Suprapubic skin (tissue), 4 donors: ENCODE measurements at regions not wholly inside any gene's neighbourhood (a gene's known extent, or its start where the extent isn't known, plus 50 kb on each side); places are given as distances from the start of the nearest gene placed in this dataset.
"Not testable (repeated sequence)": the region's sequence is repeated elsewhere in the genome, so short reads cannot be mapped to it uniquely, and the experiment has no call there.

Experiments
- DNase-seq, 2 donors: peaks; one replicate each; pipeline ENCODE4 v3.0.0-alpha.2; 2019; ENCODE audit warnings: low spot score in 2 of 2
- H3K27ac ChIP-seq: fragments of 200-600 bp; sonication (generic); one replicate; pipeline ENCODE4 v1.5.1; 2019
- H3K27me3 ChIP-seq: fragments of 200-600 bp; sonication (generic); one replicate; pipeline ENCODE4 v1.5.1; 2019
- H3K36me3 ChIP-seq: fragments of 200-600 bp; sonication (generic); one replicate; pipeline ENCODE4 v1.5.1; 2019
- H3K4me1 ChIP-seq: fragments of 200-600 bp; sonication (generic); one replicate; pipeline ENCODE4 v1.5.1; 2019
- H3K4me3 ChIP-seq: fragments of 200-600 bp; sonication (generic); one replicate; pipeline ENCODE4 v1.5.1; 2019; ENCODE audit warnings: mild to moderate bottlenecking
- H3K9me3 ChIP-seq: fragments of 200-600 bp; sonication (generic); one replicate; pipeline ENCODE4 v1.5.1; 2019
- EP300 ChIP-seq: sonication (generic); formaldehyde crosslinking; IDR thresholded peaks from one replicate; pipeline ENCODE4 v1.6.1; 2017; ENCODE audit warnings: antibody characterized with exemption
- POLR2A ChIP-seq, 2 donors: fragments of 450-650 bp; IDR thresholded peaks; one replicate each; pipeline ENCODE4 v1.6.1; 2017; ENCODE audit warnings: antibody characterized with exemption in 2 of 2, mild to moderate bottlenecking in 2 of 2, moderate library complexity in 2 of 2
- POLR2AphosphoS5 ChIP-seq, 3 donors: sonication (generic); formaldehyde crosslinking; IDR thresholded peaks; one replicate each; pipeline ENCODE4 v1.6.1; 2017; ENCODE audit warnings: antibody characterized with exemption in 3 of 3
- WGBS: methylation state at CpG from one replicate; pipeline ENCODE4 v1.1.5; 2018; 5-methylcytosine and 5-hydroxymethylcytosine counted together
- TF ChIP-seq, protein P1 (sequence below), 2 donors: fragments of 200-600 bp in 1 of 2; fragments of 450-650 bp in 1 of 2; sonication (generic) in 1 of 2; IDR thresholded peaks; one replicate each; pipeline ENCODE4 v1.5.1; 2016 to 2019; ENCODE audit warnings: antibody characterized with exemption in 2 of 2, mild to moderate bottlenecking in 1 of 2, moderate library complexity in 1 of 2

DNA sequence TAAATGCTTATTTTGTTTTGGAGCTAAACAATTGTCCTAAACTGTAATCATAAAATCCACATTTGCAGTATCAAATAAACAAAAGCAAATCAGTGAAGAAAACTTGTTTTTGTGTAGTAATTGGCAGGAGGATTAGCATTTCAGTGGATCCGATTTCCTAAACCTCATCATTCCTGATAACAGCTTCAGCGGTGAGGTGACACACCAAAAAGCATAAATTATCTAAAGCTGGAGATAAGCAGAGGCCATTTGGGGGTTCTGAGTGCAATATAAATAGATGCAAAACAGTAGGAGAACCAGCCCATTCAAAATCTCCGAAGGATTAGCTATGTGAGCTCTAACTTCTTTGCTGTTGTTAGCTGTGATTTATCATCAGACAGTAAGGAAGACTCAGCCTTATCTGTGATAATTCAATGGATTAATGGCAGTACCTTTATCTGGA is 235.8 kb downstream of the EPHA7 start:
- no peaks in the 10 kb centered on the region for H3K4me1 ChIP-seq
- no peak overlapping the region for H3K27ac ChIP-seq
- no peak for DNase-seq
- WGBS: 33% methylated on average over 3 of the region's 3 CpGs
- no peak overlapping the region for H3K4me3 ChIP-seq
- H3K36me3 ChIP-seq: no peaks in the 10 kb centered on the region
- H3K9me3 ChIP-seq: no peaks in the 10 kb centered on the region
- no peak for TF ChIP-seq POLR2AphosphoS5 (IDR thresholded peaks at IDR 0.05)
- no peak for TF ChIP-seq EP300
- TF ChIP-seq, protein P1, sequence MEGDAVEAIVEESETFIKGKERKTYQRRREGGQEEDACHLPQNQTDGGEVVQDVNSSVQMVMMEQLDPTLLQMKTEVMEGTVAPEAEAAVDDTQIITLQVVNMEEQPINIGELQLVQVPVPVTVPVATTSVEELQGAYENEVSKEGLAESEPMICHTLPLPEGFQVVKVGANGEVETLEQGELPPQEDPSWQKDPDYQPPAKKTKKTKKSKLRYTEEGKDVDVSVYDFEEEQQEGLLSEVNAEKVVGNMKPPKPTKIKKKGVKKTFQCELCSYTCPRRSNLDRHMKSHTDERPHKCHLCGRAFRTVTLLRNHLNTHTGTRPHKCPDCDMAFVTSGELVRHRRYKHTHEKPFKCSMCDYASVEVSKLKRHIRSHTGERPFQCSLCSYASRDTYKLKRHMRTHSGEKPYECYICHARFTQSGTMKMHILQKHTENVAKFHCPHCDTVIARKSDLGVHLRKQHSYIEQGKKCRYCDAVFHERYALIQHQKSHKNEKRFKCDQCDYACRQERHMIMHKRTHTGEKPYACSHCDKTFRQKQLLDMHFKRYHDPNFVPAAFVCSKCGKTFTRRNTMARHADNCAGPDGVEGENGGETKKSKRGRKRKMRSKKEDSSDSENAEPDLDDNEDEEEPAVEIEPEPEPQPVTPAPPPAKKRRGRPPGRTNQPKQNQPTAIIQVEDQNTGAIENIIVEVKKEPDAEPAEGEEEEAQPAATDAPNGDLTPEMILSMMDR (IDR thresholded peaks at IDR 0.05): no peak
- no peak for TF ChIP-seq POLR2A (IDR thresholded peaks at IDR 0.05)
- H3K27me3 ChIP-seq: no peaks in the 10 kb centered on the region

DNA sequence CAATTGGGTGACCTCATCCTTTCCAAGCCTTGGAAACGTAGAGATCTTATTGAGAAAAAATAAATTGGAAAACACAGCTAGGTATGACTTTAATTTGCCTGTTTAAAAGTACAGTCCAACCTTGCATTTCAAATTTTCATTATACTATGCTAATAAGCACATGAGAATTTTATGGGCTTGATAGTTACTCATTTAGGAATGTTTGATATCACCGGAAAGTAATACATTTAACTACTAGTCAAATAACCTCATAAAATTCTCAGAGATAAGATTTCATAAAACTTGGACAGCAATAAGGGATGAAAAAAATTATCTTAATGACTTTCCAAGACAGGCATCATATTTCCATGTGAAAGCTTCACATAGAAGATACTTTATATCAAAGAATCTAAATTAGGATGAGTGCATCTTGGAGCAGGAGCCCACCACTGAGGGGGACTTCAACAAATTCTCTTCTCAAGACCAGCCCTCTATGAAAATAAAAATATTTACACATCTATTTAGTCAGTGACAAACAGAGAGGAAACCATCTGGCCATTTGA is 236.3 kb downstream of the EPHA7 start:
- Histone ChIP-seq H3K4me3 (no peak overlapping the region), H3K27ac (no peak overlapping the region), H3K36me3 (no peaks in the 10 kb centered on the region), H3K27me3 (no peaks in the 10 kb centered on the region), H3K4me1 (no peaks in the 10 kb centered on the region), H3K9me3 (no peaks in the 10 kb centered on the region)
- TF ChIP-seq EP300: no peak
- TF ChIP-seq POLR2AphosphoS5 (IDR thresholded peaks at IDR 0.05): no peak
- TF ChIP-seq, protein P1 (IDR thresholded peaks at IDR 0.05): no peak
- no peak for TF ChIP-seq POLR2A (IDR thresholded peaks at IDR 0.05)
- no peak for DNase-seq
- WGBS: 47% methylated on average over 2 of the region's 2 CpGs

DNA sequence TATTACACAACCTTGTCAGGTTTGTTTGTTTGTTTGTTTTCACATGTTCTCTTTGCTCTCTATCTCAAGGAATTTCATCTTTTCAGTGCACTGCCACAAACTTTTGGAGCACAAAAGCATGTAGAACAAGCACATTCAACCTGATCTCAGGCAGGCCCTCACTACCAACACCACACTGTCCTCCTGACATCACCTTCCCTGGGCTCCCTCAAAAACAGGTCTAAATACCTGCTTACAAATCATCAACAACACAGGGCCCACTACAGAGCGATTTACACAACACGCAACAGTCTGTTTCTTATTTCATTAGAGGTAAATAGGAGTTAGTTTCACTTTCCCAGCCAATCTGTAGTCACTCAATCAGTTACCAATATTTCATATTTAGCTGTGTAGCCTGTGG is 241.4 kb downstream of the EPHA7 start:
- no peak for DNase-seq
- Histone ChIP-seq H3K4me3 (no peak overlapping the region), H3K9me3 (no peaks in the 10 kb centered on the region), H3K27ac (no peak overlapping the region), H3K27me3 (no peaks in the 10 kb centered on the region), H3K36me3 (no peaks in the 10 kb centered on the region), H3K4me1 (no peaks in the 10 kb centered on the region)
- WGBS: 86% methylated on average over 2 of the region's 2 CpGs
- TF ChIP-seq, protein P1 (IDR thresholded peaks at IDR 0.05): no peak
- no peak for TF ChIP-seq POLR2A (IDR thresholded peaks at IDR 0.05)
- no peak for TF ChIP-seq POLR2AphosphoS5 (IDR thresholded peaks at IDR 0.05)
- TF ChIP-seq EP300: no peak

DNA sequence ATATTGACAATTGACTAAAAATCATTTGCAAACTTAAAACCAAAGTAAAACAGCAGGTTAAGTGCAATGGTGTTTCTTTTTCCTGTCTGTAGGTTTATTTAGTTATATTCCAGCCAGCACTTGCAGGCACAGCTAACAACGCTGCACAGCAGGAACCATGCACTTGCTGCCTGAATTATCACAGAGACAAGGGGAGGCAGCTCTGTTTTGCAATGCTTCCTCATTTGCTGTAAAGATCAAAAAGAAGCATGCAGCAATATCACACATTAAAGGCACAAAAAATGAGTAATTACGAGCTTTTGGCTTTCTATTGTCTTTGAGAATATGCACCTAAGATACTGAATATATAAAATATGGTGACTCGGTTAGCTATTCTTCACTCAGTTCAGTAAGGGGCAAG is 241.9 kb downstream of the EPHA7 start:
- DNase-seq: no peak
- WGBS: 80% methylated on average over 3 of the region's 3 CpGs
- Histone ChIP-seq H3K4me3 (no peak overlapping the region), H3K27ac (no peak overlapping the region), H3K9me3 (no peaks in the 10 kb centered on the region), H3K27me3 (no peaks in the 10 kb centered on the region), H3K4me1 (no peaks in the 10 kb centered on the region), H3K36me3 (no peaks in the 10 kb centered on the region)
- no peak for TF ChIP-seq EP300
- TF ChIP-seq, protein P1 (IDR thresholded peaks at IDR 0.05): no peak
- no peak for TF ChIP-seq POLR2AphosphoS5 (IDR thresholded peaks at IDR 0.05)
- TF ChIP-seq POLR2A (IDR thresholded peaks at IDR 0.05): no peak

DNA sequence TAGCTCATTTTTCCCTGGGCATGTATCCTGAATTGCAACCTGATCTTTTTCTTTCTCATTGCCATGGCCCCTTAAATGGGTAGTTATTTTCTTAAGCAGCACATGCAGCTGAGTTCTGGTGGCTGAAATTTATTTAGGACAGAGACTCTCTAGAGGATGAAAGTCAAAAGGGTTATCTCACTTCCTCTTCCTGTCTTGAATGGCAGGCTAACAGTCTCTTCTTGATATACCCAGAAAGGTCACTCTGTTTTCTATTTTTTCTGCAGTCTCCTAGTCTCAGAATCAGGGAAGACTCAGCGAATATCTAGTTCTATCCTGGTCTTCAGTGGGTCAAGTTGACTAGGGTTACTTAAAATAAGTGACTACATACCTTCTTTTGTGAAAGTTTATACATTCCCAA is 243.3 kb downstream of the EPHA7 start:
- 69% methylated on average over 1 of the region's 1 CpG for WGBS
- H3K36me3 ChIP-seq: no peaks in the 10 kb centered on the region
- TF ChIP-seq, protein P1 (IDR thresholded peaks at IDR 0.05): no peak
- TF ChIP-seq POLR2A (IDR thresholded peaks at IDR 0.05) (no peak), POLR2AphosphoS5 (IDR thresholded peaks at IDR 0.05) (no peak), EP300 (no peak)
- no peak overlapping the region for H3K4me3 ChIP-seq
- no peak overlapping the region for H3K27ac ChIP-seq
- H3K4me1 ChIP-seq: no peaks in the 10 kb centered on the region
- H3K9me3 ChIP-seq: no peaks in the 10 kb centered on the region
- DNase-seq: no peak
- H3K27me3 ChIP-seq: no peaks in the 10 kb centered on the region

DNA sequence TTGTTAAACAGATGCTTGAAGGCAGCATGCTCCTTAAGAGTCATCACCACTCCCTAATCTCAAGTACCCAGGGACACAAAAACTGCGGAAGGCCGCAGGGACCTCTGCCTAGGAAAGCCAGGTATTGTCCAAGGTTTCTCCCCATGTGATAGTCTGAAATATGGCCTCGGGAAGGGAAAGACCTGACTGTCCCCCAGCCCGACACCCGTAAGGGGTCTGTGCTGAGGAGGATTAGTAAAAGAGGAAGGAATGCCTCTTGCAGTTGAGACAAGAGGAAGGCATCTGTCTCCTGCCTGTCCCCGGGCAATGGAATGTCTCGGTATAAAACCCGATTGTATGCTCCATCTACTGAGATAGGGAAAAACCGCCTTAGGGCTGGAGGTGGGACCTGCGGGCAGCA is 245.8 kb downstream of the EPHA7 start:
- DNase-seq, H3K4me3 ChIP-seq, H3K9me3 ChIP-seq, H3K27me3 ChIP-seq, H3K27ac ChIP-seq, H3K4me1 ChIP-seq, H3K36me3 ChIP-seq: not testable (repeated sequence)
- WGBS: 71% methylated on average over 7 of the region's 10 CpGs
